Endothelial cell (in vitro differentiated cells): ENCODE measurements at regions not wholly inside any gene's neighbourhood (a gene's known extent, or its start where the extent isn't known, plus 50 kb on each side); places are given as distances from the start of the nearest gene placed in this dataset.

Experiments
- DNase-seq: peaks from one replicate; pipeline ENCODE4 v3.0.0; 2021; ENCODE audit warnings: low spot score
- H3K27ac Mint-ChIP-seq: one replicate; pipeline ENCODE4 v1.8.0; 2021; ENCODE audit warnings: mixed read lengths, inconsistent platforms; ENCODE audit not compliant: unreplicated experiment
- H3K27me3 Mint-ChIP-seq: one replicate; pipeline ENCODE4 v1.8.0; 2021; ENCODE audit warnings: mild to moderate bottlenecking, moderate library complexity, mixed read lengths, inconsistent platforms; ENCODE audit not compliant: unreplicated experiment
- H3K36me3 Mint-ChIP-seq: one replicate; pipeline ENCODE4 v1.8.0; 2021; ENCODE audit warnings: mild to moderate bottlenecking, low read depth, mixed read lengths, inconsistent platforms; ENCODE audit not compliant: unreplicated experiment
- H3K4me1 Mint-ChIP-seq: one replicate; pipeline ENCODE4 v1.8.0; 2021; ENCODE audit warnings: mild to moderate bottlenecking, mixed read lengths, inconsistent platforms; ENCODE audit not compliant: unreplicated experiment
- H3K4me3 Mint-ChIP-seq: one replicate; pipeline ENCODE4 v1.8.0; 2021; ENCODE audit warnings: mild to moderate bottlenecking, mixed read lengths, inconsistent platforms; ENCODE audit not compliant: unreplicated experiment
- H3K9me3 Mint-ChIP-seq: one replicate; pipeline ENCODE4 v1.8.0; 2021; ENCODE audit warnings: mixed read lengths, inconsistent platforms; ENCODE audit not compliant: unreplicated experiment
- TF ChIP-seq, protein P1 (sequence below): fragments of 200-600 bp; sonication (generic); IDR thresholded peaks from one replicate; pipeline ENCODE4 v1.5.0; 2021; ENCODE audit warnings: antibody characterized with exemption; ENCODE audit not compliant: unreplicated experiment

DNA sequence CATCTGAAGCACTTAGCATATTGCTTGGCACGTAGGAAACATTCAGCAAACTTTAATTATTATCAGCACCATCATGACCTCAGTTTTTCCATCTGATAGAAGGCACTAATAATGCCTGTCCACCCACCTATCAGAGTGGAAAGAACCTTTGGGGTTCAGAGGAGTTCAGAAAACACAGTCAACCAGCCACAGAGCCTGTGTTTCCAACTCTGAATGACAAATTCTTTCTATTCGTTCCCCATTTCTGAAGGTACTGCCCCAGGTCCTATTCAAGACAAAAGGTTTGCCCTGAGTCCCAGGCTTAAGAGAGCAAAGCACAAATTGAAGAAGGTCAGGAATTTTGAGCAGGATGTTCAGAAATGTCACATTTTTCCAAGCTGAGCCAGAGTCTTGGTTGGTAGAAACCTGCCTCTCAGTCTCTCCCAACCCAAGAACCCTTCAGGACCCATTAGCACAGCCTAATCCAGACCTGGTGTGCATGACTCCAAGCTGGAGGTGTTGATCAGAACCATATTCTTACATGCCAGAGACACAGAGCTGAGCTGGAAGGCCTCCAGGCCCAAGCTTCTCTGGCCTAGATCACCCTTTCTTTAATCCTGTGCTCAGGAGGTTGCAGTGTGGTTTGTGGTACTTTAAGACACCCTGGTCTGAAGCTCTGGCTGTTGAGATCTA lies 114.4 kb downstream of the TBX5 start:
- no peak overlapping the region for H3K4me3 Mint-ChIP-seq
- no peaks in the 10 kb centered on the region for H3K36me3 Mint-ChIP-seq
- H3K27ac Mint-ChIP-seq = no peak overlapping the region
- DNase-seq = no peak
- H3K4me1 Mint-ChIP-seq = no peaks in the 10 kb centered on the region
- no peaks in the 10 kb centered on the region for H3K27me3 Mint-ChIP-seq
- TF ChIP-seq, protein P1, sequence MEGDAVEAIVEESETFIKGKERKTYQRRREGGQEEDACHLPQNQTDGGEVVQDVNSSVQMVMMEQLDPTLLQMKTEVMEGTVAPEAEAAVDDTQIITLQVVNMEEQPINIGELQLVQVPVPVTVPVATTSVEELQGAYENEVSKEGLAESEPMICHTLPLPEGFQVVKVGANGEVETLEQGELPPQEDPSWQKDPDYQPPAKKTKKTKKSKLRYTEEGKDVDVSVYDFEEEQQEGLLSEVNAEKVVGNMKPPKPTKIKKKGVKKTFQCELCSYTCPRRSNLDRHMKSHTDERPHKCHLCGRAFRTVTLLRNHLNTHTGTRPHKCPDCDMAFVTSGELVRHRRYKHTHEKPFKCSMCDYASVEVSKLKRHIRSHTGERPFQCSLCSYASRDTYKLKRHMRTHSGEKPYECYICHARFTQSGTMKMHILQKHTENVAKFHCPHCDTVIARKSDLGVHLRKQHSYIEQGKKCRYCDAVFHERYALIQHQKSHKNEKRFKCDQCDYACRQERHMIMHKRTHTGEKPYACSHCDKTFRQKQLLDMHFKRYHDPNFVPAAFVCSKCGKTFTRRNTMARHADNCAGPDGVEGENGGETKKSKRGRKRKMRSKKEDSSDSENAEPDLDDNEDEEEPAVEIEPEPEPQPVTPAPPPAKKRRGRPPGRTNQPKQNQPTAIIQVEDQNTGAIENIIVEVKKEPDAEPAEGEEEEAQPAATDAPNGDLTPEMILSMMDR = no peak
- no peaks in the 10 kb centered on the region for H3K9me3 Mint-ChIP-seq

DNA sequence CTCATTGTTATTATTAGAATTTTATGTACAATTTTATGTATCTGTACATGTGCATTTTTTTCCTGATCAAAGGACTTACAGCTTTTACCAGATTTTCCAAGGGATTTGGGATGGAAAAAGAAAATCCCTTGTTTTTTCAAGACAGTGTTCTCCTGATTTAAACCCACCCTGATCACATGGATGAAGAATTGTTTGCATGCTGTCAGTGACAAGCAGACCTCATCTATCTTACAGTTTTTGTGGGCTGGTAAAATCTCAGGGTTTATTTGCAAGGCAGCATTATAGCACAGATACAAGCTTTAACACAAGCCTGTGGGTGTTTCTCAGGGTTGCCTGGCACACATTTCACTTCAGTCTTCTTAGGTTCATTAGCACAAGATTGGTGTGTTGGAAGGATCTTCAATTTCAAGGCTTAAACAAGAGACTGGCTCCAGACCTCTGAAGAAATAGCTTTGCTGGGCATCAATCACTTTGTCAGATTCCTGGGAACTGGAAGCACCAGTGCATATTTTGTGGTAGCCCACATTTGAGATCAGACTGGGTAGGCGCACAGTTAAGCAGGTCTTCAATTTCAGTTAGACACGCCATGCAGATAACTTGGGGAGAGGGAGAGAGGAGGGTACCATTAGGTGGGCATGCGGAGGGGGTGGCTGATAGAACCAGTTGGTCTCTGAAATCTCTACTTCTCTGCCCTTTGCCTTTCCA lies 118.0 kb downstream of the TBX5 start:
- Mint-ChIP-seq H3K4me1 (no peaks in the 10 kb centered on the region), H3K4me3 (no peak overlapping the region), H3K36me3 (no peaks in the 10 kb centered on the region), H3K9me3 (no peaks in the 10 kb centered on the region), H3K27ac (no peak overlapping the region), H3K27me3 (no peaks in the 10 kb centered on the region)
- TF ChIP-seq, protein P1 = no peak
- no peak for DNase-seq

DNA sequence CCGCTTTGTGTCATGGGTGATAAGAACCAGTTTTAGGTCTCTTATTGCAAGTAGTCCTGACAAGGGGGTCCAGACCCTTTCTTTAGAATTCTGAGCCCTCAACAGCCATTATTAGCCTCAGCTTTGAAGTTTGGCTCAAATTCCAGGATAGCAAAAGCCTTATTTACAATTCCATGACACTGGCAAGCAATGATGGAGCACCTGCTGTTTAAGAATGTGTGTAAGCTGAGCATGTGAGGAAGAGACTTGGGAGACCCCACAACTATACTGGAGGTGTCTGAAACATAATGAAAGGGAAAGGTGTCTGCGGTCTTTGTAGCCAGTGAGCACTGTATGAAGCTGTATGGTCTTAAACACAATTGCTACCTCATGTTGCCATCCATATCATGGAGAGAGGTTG lies 119.8 kb downstream of the TBX5 start:
- Mint-ChIP-seq H3K9me3 (no peaks in the 10 kb centered on the region), H3K36me3 (no peaks in the 10 kb centered on the region), H3K27ac (no peak overlapping the region), H3K4me1 (no peaks in the 10 kb centered on the region), H3K27me3 (no peaks in the 10 kb centered on the region), H3K4me3 (no peak overlapping the region)
- no peak for DNase-seq
- TF ChIP-seq, protein P1 = no peak

DNA sequence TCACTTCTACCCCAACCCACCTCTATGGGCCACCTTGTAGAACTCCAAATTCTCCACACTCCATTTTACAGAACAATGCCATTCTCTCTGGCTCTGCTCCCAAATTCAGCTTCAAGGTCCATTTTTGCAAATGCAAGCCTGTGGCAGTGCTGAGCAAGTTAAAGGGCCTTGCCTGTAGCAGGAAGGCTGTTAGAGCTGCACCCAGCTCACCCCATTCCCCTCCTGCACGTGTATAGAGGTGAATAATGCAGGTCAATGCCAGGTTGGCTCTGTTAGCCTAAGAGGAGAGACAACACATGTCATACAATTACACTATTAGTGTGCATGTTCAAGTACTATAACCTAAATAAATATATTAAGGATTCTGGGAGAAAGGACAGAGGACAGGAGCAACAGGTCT lies 120.4 kb downstream of the TBX5 start:
- no peaks in the 10 kb centered on the region for H3K9me3 Mint-ChIP-seq
- H3K4me1 Mint-ChIP-seq = no peaks in the 10 kb centered on the region
- H3K36me3 Mint-ChIP-seq = no peaks in the 10 kb centered on the region
- H3K27me3 Mint-ChIP-seq = no peaks in the 10 kb centered on the region
- H3K4me3 Mint-ChIP-seq = no peak overlapping the region
- DNase-seq = no peak
- TF ChIP-seq, protein P1 = no peak
- no peak overlapping the region for H3K27ac Mint-ChIP-seq

DNA sequence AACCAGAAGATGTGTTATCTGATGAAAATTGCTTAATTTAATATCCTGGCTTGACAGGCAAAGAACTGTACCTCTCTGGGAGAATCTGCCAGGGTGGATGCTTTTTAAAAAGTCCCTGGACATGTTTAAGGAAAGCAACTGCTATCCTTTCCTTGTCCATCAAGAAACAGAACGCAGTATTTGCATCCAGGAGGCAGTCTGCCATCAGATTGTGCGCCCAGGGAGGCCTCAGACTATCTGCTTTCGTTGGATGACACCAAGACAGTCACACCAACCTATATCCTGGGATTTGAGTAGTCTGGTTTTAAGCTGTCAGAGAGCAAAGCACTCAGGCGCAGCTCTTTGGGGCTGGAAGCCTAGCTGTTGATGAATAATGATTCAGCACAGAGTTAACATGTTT lies 121.9 kb downstream of the TBX5 start:
- Mint-ChIP-seq H3K27me3 (no peaks in the 10 kb centered on the region), H3K36me3 (no peaks in the 10 kb centered on the region), H3K9me3 (no peaks in the 10 kb centered on the region), H3K4me1 (no peaks in the 10 kb centered on the region), H3K27ac (no peak overlapping the region), H3K4me3 (no peak overlapping the region)
- TF ChIP-seq, protein P1 = no peak
- no peak for DNase-seq
